HG03342 (cell line): ENCODE measurements at regions not wholly inside any gene's neighbourhood (a gene's known extent, or its start where the extent isn't known, plus 50 kb on each side); places are given as distances from the start of the nearest gene placed in this dataset.
A peak's percentile ranks its signal among the peaks of the same experiment; 100 is the strongest.

Experiments
- ATAC-seq: cut with Tn5 transposase; IDR thresholded peaks from one replicate; pipeline ENCODE4 v1.9.1; 2021; ENCODE audit warnings: mild to moderate bottlenecking, moderate library complexity; ENCODE audit not compliant: unreplicated experiment

GRCh38 chr7:46360811-46361210, 439.7 kb upstream of the IGFBP3 start:
- ATAC-seq, result no peak

GRCh38 chr7:46360296-46360695, 439.2 kb upstream of the IGFBP3 start:
- no peak for ATAC-seq

- ATAC-seq, result no peak
Measured at GRCh38 chr7:46357851-46358250, 436.8 kb upstream of the IGFBP3 start.

GRCh38 chr7:46357290-46357689, 436.2 kb upstream of the IGFBP3 start:
- peak; percentile 69 for ATAC-seq

GRCh38 chr7:46356371-46356770, 435.3 kb upstream of the IGFBP3 start:
- ATAC-seq, result no peak

GRCh38 chr7:46355331-46355730, 434.3 kb upstream of the IGFBP3 start:
- no peak for ATAC-seq

GRCh38 chr7:46352004-46352954, 431.2 kb upstream of the IGFBP3 start:
- ATAC-seq, result no peak

- no peak for ATAC-seq
Measured at GRCh38 chr7:46349490-46349889, 428.4 kb upstream of the IGFBP3 start.

GRCh38 chr7:46344533-46344932, 423.5 kb upstream of the IGFBP3 start:
- ATAC-seq, result no peak

- no peak for ATAC-seq
Measured at GRCh38 chr7:46343802-46344201, 422.7 kb upstream of the IGFBP3 start.

- ATAC-seq, result no peak
Measured at GRCh38 chr7:46322937-46323336, 401.9 kb upstream of the IGFBP3 start.

- no peak for ATAC-seq
Measured at GRCh38 chr7:46321556-46322205, 400.6 kb upstream of the IGFBP3 start.

GRCh38 chr7:46320956-46321355, 399.9 kb upstream of the IGFBP3 start:
- ATAC-seq, result no peak

- no peak for ATAC-seq
Measured at GRCh38 chr7:46319841-46320240, 398.8 kb upstream of the IGFBP3 start.

- ATAC-seq, result no peak
Measured at GRCh38 chr7:46318276-46318675, 397.2 kb upstream of the IGFBP3 start.

- ATAC-seq, result no peak
Measured at GRCh38 chr7:46317256-46317655, 396.2 kb upstream of the IGFBP3 start.

GRCh38 chr7:46315891-46316290, 394.8 kb upstream of the IGFBP3 start:
- ATAC-seq, result no peak

GRCh38 chr7:46301677-46302076, 380.6 kb upstream of the IGFBP3 start:
- no peak for ATAC-seq

GRCh38 chr7:46297515-46297914, 376.4 kb upstream of the IGFBP3 start:
- ATAC-seq, result no peak

GRCh38 chr7:46296526-46296925, 375.5 kb upstream of the IGFBP3 start:
- no peak for ATAC-seq

GRCh38 chr7:46294381-46294780, 373.3 kb upstream of the IGFBP3 start:
- ATAC-seq, result no peak

- no peak for ATAC-seq
Measured at GRCh38 chr7:46292741-46293140, 371.7 kb upstream of the IGFBP3 start.
